HG03025 (cell line): ENCODE measurements at regions not wholly inside any gene's neighbourhood (a gene's known extent, or its start where the extent isn't known, plus 50 kb on each side); places are given as distances from the start of the nearest gene placed in this dataset.
"Not testable (repeated sequence)": the region's sequence is repeated elsewhere in the genome, so short reads cannot be mapped to it uniquely, and the experiment has no call there.

Experiments used
- ATAC-seq: cut with Tn5 transposase; IDR thresholded peaks from one replicate; pipeline ENCODE4 v1.9.1; 2021; ENCODE audit warnings: mild to moderate bottlenecking, moderate library complexity; ENCODE audit not compliant: unreplicated experiment, low FRiP score

DNA sequence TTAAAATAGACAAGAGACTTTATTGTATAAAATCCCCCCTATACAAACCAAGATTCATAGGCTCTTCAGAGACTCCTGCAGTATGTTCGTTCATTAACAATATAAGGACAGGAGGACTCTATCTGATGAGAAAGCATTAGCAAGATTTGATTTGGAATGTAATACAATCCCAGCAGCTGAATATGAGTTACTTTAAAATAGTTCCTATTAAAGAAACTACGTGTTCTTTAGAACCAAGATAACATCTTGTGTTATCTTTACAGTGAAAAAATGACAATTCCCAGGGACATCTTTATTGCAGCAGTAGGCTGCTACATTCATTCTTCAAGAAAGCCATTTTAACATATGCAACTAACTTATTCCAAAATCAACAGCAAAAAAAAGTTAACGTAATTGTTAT is 1360.1 kb upstream of the GJE1 start:
- ATAC-seq: no peak

DNA sequence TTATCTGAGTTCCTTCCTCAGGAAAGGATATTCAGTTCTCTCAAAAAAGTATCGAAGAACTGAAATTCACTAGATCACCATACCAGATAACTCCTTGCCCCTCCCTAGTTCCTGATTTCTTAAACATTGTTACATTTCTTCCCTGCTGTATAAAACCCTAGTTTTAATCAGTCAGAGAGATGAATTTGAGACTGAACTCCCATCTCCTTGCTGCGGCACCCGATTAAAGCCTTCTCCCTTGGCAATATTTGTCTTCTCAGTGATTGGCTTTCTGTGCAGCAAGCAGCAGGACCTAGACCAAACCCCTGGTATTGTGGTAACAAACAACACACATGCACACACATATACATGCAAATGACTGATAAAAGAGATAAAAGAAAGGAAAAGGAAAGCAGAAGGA is 1364.6 kb upstream of the GJE1 start:
- no peak for ATAC-seq

DNA sequence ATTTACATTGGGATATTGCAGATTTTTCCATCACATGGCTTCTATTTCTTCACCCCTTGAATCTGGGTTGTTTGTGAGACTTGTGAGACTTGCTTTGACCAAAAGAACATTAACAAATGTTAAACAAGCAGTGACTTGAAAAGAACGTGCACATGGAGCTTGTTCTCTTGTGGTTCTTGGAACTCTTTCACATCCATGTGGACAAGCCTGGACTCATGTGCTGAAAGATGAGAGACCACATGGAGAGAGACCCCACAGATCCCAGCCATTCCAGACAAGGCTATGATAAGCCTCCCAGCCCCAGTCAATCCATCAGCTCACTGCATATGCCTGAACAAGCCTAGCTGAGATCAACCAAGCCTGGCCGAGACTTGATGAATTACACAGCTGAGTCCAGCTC is 1365.7 kb upstream of the GJE1 start:
- ATAC-seq: no peak

DNA sequence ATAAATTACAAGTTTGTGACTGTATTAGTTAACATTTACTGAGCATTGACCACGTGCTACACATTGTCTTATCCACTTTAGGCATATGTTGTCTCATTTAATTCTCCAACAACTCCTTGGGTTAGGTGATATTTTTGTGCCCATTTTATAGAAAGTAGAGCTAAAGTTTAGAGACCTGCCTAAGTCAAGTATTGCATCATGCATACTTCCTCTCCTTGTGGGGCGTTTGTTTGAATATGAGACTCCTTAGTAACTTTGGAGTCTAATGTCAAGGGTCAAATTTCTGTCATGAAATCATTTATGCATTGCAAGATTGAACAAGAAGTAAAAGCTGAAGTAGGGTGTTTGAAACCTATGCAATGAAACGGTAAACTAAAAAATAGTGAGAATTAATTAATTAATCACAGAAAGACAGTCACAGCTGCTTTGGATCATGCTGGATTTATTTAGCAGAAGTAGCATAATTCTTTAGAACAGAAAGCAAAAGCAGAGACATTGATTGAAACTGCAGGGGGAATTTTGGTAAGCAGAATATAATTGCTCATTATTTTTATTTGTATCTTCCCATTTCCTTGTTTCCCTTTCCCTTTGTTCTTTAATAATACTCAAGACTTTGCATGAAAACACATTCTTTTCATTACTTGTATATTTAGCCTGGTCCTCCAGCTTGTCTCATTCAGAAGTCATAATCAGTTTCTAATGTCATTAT is 1374.4 kb upstream of the GJE1 start:
- no peak for ATAC-seq

DNA sequence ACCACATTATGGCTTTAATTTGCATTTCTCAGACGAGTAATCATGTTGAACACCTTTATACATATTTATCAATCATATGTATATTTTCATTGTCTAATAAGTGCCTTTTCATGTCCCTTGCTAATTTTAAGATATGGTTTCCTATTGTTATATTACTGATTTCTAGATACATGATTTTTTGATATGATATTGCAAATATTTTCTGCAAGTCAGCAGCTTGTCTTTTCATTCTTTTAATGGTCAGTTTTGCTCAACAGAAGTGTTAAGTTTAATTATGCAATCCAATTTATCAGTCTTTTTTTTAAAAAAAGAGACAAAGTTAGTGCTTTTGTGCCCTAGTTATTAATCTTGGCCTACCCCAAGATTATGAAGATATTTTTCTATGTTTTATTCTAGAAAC is 1377.8 kb upstream of the CITED2 start:
- ATAC-seq: no peak

DNA sequence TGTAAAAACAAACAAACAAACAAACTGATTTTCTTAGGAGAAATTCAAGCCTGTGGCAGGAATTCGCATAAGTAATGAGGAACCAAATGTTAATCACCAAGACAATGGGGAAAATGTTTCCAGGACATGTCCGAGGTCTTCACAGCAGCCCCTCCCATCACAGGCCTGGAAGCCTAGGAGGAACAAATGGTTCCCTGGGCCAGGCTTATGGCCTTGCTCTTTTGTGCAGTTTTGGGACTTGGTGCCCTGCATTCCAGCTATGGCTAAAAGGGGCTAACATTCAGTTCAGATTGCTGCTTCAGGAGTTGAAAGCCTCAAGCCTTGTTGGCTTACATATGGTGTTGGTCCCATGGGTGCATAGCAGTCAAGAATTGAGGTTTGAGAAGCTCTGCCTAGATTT is 1372.7 kb upstream of the CITED2 start:
- ATAC-seq: no peak

DNA sequence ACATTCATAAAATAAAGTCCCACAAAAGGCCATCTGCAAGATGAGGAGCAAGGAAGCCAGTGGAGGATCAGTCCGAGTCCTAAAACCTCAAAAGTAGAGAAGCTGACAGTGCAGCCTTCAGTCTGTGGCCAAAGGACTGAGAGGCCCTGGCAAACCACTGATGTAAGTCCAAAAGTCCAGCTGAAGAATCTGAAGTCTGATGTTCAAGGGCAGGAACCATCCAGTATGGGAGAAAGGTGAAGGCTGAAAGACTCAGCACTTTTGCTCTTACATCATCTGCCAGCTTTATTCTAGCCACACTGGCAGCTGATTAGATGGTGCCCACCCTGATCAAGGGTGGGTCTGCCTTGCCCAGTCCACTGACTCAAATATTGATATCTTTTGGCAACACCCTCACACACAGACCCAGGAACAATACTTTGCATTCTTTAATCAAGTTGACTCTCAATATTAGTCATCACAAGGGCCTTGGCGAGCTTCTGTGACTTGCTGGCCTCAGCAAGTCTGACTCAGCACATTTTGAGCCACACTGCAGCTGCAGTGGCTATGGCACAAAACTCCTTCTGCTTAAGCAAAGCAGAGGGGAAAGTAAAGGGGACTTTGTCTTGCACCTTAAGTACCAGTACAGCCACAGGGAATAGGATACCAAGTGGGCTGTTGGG is 1370.3 kb upstream of the CITED2 start:
- no peak for ATAC-seq

DNA sequence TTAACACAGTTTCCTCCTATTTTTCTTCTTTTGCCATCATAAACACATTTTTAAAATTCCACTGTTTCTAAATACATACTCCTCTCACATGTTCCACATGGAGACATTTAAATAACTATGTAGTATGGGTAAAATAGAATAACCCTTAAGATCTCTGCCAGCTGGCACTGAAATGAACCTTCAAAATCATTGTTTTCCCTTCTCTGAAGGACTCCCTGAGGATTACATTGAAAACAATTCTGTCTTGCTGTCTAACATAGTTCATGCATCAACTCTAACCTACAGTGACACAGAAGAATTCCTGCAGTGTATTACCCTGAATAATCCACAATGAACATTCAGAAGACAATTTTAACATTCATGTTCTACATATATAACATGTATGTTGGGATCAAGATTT is 1361.8 kb upstream of the CITED2 start:
- ATAC-seq: no peak

DNA sequence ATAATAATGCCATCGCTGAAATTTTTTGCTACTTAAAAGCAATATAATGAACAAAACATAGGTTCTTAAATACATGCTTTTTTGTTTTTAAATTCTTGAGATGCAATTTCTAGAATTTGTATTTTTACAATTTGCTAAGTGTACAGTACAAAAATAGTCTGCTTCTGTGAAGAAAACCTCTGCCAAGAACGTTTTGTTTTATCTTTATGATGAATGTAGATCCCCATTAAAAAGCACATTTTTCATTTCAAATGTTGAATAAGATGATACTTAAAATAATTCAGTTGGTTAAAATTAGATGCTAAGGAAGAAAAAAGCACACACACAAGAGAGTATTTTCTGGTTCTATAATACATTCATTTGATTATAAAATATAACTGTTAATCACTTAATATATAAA is 1358.5 kb upstream of the CITED2 start:
- ATAC-seq: no peak

DNA sequence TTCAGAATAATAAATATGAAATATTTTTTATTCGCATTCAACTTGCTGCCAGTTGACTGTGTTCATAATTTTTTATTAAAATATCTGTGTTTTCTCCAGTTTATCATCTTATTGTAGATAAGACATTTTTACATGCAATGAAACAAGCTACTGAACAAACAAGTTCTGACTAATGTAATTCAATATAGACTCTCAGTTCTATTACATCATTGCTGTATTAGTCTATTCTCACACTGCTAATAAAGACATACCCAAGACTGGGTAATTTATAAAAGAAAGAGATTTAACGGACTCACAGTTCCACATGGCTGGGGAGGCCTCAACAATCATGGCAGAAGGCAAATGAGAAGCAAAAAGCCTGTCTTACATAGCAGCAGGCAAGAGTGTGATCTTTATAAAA is 1357.7 kb upstream of the CITED2 start:
- ATAC-seq: no peak

DNA sequence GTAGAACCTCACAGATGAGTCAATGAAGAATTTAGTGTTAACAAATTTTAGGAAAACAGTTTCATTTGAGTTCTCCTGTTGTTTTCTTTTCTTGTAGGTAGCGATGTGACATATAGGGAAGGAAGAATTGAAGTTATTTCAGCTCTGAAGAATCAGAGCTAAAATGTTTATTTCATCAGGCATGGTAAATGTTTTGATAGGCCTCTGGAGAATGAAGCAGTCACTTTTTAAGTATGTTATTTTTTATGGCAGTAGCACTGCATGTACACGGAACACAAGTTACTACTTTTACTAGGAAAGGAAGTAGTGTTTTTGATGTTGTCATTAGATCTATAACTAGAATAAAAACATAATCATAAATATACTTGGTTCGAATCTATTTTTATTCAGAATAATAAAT is 1357.3 kb upstream of the CITED2 start:
- no peak for ATAC-seq

DNA sequence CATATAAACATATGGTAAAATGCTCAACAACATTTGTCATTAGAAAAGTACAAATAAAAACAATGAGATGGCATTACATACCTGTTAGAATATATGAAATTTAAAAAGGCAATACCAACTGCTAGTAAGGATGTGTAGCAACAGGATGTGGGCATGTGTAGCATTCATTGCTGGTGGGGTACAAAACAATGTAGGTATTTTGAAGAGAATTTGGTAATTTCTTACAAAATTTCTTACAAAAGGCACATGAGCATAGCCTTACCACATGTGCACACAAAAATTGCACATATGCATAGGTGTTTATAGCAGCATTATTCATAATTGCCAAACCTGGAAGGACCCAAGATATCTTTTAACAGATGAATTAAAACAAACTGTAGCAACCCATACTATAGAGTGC is 1355.1 kb upstream of the CITED2 start:
- no peak for ATAC-seq

DNA sequence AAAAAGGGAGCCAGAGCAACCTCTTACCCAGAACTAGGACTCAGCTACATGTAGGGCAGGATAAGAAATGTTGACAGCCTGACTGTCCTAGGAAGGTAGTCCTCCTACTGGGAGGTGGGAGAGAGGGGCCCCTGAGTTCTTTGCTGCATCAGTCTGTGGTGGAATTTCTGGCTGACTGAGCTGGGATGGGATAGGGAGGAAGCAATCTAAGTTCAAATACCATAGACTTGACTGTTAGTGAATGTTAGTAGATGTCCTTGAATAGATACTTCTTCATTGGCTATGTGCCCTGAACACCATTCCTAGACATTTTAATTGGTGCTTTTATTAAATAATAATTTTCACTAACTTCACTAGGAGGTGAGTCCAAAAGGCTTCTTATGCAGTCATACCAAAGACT is 1343.6 kb upstream of the CITED2 start:
- ATAC-seq: no peak

DNA sequence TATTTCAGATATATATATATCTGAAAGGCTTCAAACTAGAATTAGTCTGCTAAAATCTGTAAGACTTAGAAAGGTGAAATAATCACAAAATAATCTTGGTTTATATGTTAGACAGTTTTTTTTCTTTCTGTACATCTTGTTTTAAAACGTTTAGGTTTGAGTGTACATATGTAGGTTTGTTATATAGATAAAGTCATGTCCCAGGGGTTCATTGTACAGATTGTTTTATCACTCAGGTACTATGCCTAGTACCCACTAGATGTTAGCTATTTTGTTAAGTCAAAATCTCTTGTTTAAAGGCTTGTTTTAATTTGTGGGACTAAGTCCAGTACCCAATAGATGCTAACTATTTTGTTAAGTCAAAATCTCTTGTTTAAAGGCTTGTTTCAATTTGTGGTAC is 1339.0 kb upstream of the CITED2 start:
- no peak for ATAC-seq

DNA sequence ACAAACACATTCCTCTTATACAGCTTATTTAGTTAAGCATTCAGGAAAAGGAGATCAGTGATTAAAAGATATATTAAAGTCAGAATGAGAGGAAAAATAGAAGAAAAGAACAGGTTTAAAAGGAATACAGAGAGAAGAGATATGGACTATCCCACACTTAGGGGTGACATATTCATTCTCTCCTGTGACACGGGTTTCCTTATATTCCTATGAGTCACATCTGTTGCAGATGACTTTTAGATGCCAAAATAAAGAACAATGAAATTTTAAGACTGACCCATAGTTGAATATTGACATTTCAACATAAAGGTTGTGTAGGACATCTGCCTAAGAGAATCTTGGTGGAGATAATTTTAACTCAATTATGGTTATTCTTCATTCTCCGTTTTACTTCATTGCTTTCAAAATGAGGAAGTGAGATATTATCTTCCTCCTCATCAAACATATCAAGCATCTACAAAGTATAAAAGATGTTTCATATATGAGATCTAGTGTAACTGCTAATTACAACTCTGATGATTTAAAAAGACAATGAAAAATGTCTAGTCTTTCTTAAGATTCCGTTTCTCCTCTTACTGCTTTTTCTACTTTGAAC is 1336.7 kb upstream of the CITED2 start:
- ATAC-seq: no peak

DNA sequence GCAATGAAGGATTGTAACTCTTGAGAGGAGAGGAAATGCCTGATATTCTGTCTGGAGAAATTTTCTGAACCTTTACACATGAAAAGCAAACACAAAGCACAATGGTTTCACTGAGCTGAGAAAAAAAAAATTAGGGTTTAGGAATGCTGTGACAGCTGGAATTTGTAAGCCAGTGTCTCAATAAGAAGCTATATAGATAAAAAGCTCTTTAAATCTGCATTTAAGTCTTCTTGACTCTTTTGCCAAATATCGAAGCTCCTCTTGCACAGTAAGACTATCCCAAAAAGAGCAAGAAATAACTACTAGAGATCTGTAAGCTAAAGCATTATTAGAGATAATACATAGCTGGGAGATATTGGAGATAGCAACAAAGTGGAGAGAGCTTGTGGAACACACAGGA is 1334.0 kb upstream of the CITED2 start:
- no peak for ATAC-seq

DNA sequence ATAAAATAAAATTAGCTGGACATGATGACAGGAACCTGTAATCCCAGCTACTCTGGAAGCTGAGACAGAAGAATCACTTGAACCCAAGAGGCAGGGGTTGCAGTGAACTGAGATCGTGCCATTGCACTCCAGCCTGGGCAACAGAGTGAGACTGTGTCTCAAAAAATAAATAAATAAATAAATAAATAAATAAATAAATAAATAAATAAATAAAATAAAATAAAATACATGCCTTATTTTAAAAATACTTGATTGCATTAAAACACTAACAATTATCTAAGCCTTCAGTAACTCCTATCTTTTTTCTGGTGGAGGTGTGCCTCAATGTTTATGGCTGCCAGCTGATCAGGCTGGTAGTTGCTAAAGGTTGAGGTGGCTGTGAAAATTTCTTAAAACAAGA is 1329.6 kb upstream of the CITED2 start:
- ATAC-seq: not testable (repeated sequence)

DNA sequence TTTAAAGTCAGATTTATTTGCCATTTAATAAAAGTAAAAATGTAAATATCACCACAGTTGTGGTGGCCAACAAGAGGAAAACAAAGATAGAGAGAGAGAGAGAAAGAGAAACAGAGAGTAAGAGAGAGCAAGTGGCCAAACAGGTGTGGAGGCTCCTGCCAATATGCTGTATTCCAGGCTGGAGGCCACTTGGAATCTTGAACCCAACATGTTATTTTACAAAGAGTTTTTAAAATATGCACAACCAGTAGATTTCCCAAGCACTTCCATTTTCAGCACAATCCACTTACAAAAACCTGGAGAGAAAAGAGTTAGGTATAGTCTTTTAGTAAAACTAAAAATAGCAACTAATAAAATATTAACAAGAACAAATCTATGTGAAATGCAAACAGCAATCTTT is 1323.1 kb upstream of the CITED2 start:
- ATAC-seq: no peak

DNA sequence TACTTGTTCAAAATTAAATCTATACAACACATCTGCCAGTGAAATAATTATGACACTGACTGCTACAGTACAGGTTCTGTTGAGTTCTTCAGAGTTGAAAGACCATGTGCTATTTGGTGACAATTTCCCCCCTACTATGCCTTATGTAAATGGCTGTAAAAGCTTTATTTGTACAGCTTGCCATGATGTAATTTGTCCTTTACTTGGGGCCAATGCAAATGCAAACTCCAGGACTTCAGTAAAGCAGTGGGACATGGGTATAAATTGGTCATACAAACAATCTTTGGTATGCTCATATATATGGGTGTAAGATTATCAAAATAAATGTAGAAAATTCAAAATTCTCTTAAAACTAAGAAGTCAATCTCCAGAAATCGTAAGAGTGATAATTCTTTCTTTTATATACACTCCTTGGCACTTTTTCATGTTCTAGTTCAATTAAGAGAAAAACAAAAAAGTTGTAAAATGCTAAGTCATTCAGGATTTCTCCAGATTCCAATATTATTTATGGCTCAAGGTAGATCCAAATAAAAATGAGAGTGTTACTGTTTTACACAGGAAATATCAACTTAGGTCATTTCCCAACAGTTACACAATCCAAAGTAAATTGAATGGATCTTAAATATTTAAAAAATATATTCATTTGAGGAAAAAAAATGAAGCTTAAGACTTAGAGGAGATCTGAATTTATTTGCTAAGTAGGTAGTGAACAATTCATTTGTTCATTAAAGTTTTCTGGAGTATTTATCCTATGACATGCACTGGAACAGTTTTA is 1310.5 kb upstream of the CITED2 start:
- no peak for ATAC-seq

DNA sequence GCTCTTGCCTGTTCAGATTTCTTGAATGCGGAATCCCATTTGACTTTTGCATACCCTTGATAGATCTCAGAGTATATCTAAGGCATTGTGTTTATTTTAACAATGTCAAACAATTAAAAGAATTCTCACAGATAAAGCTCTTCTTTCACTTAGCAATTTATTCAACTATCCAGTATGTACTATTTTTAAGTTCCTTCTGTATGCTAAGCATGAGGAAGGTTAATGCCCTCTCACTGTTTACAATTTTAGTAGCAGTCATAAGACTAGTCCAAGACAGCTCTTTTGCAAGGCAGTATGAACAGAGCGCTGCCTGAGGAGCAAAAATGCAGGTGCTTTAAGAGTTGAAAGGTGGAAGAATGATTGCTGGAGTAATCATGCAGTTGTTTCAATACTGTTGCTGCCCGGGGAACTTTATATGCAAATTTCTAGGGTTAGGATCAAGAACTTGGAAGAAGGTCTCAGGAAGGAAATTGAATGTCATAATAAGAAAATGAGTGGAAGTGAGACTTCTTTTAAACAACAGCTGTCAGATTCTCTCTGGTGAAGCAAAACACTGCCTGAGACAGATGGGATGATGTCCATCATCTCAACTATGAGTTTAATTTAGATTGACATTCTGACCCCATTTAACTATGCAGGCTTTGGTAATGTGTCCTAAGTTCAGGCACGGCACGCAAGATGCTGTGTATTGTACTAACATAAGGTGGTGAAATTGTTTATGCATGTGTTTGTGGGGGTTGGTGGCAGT is 1303.5 kb upstream of the CITED2 start:
- ATAC-seq: no peak

DNA sequence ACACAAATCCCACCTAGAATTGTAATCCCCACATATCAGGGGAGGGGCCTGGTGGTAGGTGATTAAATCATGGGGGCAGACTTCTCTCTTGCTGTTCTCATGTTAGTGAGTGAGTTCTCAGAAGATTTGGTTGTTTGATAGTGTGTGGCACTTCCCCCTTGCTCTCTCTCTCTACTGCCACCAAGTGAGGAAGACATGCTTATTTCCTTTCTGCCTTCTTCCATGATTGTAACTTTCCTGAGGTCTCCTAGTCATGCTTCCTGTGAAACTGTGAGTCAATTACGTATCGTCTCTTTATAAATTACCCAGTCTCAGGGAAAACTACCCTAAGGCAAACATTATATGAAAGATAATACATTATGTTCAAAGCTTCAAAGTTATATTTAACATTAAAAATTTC is 1297.5 kb upstream of the CITED2 start:
- ATAC-seq: no peak
